8988T (cell line): ENCODE measurements at regions not wholly inside any gene's neighbourhood (a gene's known extent, or its start where the extent isn't known, plus 50 kb on each side); places are given as distances from the start of the nearest gene placed in this dataset.

Experiments used
- DNase-seq: peaks from one replicate; pipeline ENCODE4 v3.0.0; 2011

- DNase-seq: no peak
Observed at GRCh38 chr3:18027161-18027939, 284.9 kb upstream of the TBC1D5 start.

GRCh38 chr3:18024715-18025114 is 282.3 kb upstream of the TBC1D5 start:
- no peak for DNase-seq

GRCh38 chr3:18019161-18019495 is 276.7 kb upstream of the TBC1D5 start:
- DNase-seq: no peak

GRCh38 chr3:18018491-18019160 is 276.2 kb upstream of the TBC1D5 start:
- no peak for DNase-seq

GRCh38 chr3:18016366-18016765 is 273.9 kb upstream of the TBC1D5 start:
- DNase-seq: no peak

- no peak for DNase-seq
Observed at GRCh38 chr3:18012933-18013332, 270.5 kb upstream of the TBC1D5 start.

- no peak for DNase-seq
Observed at GRCh38 chr3:18012436-18012835, 270.0 kb upstream of the TBC1D5 start.

- DNase-seq: no peak
Observed at GRCh38 chr3:18011387-18011786, 269.0 kb upstream of the TBC1D5 start.

- no peak for DNase-seq
Observed at GRCh38 chr3:18010001-18010400, 267.6 kb upstream of the TBC1D5 start.

GRCh38 chr3:18008706-18009368 is 266.4 kb upstream of the TBC1D5 start:
- no peak for DNase-seq

- no peak for DNase-seq
Observed at GRCh38 chr3:18007980-18008379, 265.5 kb upstream of the TBC1D5 start.

GRCh38 chr3:17995769-17996168 is 253.3 kb upstream of the TBC1D5 start:
- DNase-seq: no peak

GRCh38 chr3:17994167-17994566 is 251.7 kb upstream of the TBC1D5 start:
- no peak for DNase-seq

- no peak for DNase-seq
Observed at GRCh38 chr3:17990390-17990789, 248.0 kb upstream of the TBC1D5 start.

GRCh38 chr3:17986348-17986816 is 244.0 kb upstream of the TBC1D5 start:
- DNase-seq: no peak

GRCh38 chr3:17985658-17986347 is 243.4 kb upstream of the TBC1D5 start:
- no peak for DNase-seq

GRCh38 chr3:17983106-17983505 is 240.7 kb upstream of the TBC1D5 start:
- no peak for DNase-seq

GRCh38 chr3:17982211-17982880 is 239.9 kb upstream of the TBC1D5 start:
- no peak for DNase-seq

GRCh38 chr3:17980863-17981262 is 238.4 kb upstream of the TBC1D5 start:
- no peak for DNase-seq

- DNase-seq: no peak
Observed at GRCh38 chr3:17979911-17980310, 237.5 kb upstream of the TBC1D5 start.

- DNase-seq: no peak
Observed at GRCh38 chr3:17979252-17979651, 236.8 kb upstream of the TBC1D5 start.

- no peak for DNase-seq
Observed at GRCh38 chr3:17974206-17974841, 231.9 kb upstream of the TBC1D5 start.
